Stimulated activated naive CD8-positive, alpha-beta T cell treated with anti-CD3 and anti-CD28 coated beads, Interleukin-15, Interleukin-2, amounts not matched to agents 100 ng/mL and 50 ng/mL, for 24 hours (primary cell): ENCODE measurements at regions not wholly inside any gene's neighbourhood (a gene's known extent, or its start where the extent isn't known, plus 50 kb on each side); places are given as distances from the start of the nearest gene placed in this dataset.

Experiments
- H3K27ac Mint-ChIP-seq: one replicate; pipeline ENCODE4 v1.8.0; 2021; ENCODE audit warnings: mild to moderate bottlenecking, mixed read lengths
- H3K27me3 Mint-ChIP-seq: one replicate; pipeline ENCODE4 v1.8.0; 2021; ENCODE audit warnings: mixed read lengths
- H3K36me3 Mint-ChIP-seq: one replicate; pipeline ENCODE4 v1.8.0; 2021; ENCODE audit warnings: low read depth, mixed read lengths
- H3K4me1 Mint-ChIP-seq: one replicate; pipeline ENCODE4 v1.8.0; 2021; ENCODE audit warnings: low read depth, mixed read lengths
- H3K4me3 Mint-ChIP-seq: one replicate; pipeline ENCODE4 v1.8.0; 2021; ENCODE audit warnings: mild to moderate bottlenecking, mixed read lengths
- H3K9me3 Mint-ChIP-seq: one replicate; pipeline ENCODE4 v1.8.0; 2021; ENCODE audit warnings: mixed read lengths

DNA sequence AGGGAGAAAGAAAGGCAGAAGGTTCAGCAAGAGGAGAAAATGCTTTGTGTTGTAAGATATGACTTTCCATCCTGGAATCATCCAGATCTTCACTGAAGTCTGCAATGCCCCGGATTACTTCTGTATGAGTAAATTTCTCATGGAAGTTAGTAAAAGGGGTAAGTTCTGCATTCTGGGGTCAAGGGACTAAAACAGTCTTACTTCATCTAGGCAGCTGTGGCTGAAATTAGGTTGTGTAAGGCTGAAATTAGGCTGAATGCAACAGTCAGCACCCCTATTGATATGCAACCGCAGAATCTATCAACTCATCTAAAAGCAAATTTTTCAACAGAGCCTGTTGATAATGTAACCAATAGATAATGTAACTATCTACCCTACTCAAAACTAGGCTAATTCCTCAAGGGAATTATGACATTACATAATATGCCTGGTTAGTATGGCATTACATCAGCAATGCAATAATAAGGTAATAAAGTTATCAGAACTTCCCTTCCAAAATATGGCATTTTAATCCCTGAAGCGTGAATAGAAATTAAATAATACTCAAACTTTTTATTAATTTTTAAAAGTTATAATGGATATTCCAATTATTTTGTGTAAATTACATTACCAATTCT, 671.7 kb upstream of the CITED2 start:
- Mint-ChIP-seq H3K9me3 (no peaks in the 10 kb centered on the region), H3K4me1 (peaks cover 10% of the 10 kb centered on the region), H3K27me3 (peaks cover 11% of the 10 kb centered on the region), H3K4me3 (no peak overlapping the region), H3K36me3 (no peaks in the 10 kb centered on the region), H3K27ac (no peak overlapping the region)

DNA sequence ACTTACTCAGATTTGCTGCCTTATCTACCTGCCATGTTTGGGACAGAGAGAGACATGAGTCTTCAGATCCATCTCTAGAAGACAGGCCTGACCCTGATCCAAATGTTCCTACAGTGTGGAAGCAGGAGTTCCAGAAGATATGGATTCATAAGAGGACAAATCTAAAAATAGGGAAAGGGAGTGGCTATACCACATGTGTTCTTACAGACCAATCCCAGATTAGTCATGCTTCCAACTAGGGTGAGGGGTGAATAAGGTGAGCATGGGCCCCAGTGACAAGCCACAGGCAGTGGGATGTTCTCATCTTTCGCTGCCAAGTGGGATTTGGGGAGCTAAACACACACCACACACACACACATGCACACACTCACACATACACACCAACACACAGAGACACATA, 670.7 kb upstream of the CITED2 start:
- Mint-ChIP-seq H3K36me3 (no peaks in the 10 kb centered on the region), H3K9me3 (no peaks in the 10 kb centered on the region), H3K4me1 (peaks cover 10% of the 10 kb centered on the region), H3K4me3 (no peak overlapping the region), H3K27me3 (peaks cover 6% of the 10 kb centered on the region), H3K27ac (no peak overlapping the region)

DNA sequence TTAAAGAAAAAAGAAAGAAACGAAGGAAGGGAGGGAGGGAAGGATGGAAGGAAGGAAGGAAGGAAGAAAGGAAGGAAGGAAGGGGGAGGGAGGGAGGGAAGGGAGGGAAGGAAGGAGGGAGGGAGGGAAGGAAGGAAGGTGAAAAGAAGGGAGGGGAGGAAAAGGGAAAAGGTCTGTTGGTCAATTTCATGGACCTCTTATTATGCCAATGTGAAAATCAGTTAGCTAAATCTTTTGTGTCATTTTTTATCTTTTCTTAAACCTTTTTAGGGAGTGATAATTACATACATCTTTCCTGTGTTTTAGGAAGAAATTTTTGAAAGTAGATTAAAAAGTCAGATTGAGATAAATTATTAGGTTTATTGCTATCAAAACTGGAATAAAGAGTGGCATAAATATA, 670.2 kb upstream of the CITED2 start:
- no peak overlapping the region for H3K4me3 Mint-ChIP-seq
- no peak overlapping the region for H3K27ac Mint-ChIP-seq
- peaks cover 7% of the 10 kb centered on the region for H3K27me3 Mint-ChIP-seq
- H3K36me3 Mint-ChIP-seq: no peaks in the 10 kb centered on the region
- H3K9me3 Mint-ChIP-seq: no peaks in the 10 kb centered on the region
- peaks cover 10% of the 10 kb centered on the region for H3K4me1 Mint-ChIP-seq

DNA sequence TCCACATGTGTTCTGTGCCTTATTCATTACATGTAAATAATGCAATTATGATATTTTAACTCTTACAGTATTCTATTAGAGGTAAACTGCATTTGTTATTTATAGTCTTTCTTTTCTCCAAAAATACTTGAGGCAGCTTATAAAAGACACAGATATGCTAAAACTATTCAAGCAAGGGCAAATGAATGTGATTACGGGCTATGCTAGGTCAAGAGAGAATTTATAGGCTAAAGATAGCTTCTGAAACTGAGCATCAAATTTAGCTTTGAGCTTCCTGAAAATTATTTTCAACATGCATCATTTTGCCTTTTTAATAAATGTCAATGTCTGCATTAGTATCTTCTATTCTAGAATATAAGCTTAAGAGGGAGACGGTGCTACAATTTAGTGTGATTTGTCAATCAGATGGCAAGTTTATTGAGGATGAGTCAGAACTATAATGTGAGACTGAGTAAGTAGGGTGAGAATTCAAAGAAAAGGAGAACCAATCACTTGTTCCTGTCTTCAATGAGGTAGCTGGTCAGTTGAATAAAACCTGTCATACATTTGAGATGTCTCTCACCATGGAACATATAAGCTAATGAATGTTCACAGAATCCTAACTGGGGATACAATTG, 669.4 kb upstream of the CITED2 start:
- no peaks in the 10 kb centered on the region for H3K36me3 Mint-ChIP-seq
- no peak overlapping the region for H3K27ac Mint-ChIP-seq
- no peaks in the 10 kb centered on the region for H3K9me3 Mint-ChIP-seq
- no peak overlapping the region for H3K4me3 Mint-ChIP-seq
- H3K4me1 Mint-ChIP-seq: peaks cover 10% of the 10 kb centered on the region
- H3K27me3 Mint-ChIP-seq: peaks cover 7% of the 10 kb centered on the region

DNA sequence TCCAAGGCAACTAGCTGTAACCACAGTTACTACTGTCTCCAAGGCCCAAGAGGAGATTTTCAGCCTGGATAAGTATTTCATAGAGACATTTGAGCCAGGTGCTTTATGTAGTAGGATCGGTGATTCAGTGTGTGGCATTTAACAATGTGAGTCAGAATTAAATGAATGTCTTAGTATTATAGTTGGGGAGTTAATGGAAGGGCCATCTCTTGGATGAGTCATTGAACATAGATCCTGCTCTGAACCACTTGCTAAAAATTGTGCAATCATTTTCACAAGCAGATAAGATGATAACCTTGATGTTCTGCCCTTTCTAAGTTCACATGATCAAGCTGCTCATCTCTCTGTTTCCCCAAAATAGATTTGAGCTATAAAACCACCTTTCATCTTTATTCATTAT, 668.9 kb upstream of the CITED2 start:
- Mint-ChIP-seq H3K27ac (no peak overlapping the region), H3K36me3 (no peaks in the 10 kb centered on the region), H3K4me1 (peaks cover 10% of the 10 kb centered on the region), H3K4me3 (no peak overlapping the region), H3K27me3 (peaks cover 7% of the 10 kb centered on the region), H3K9me3 (no peaks in the 10 kb centered on the region)

DNA sequence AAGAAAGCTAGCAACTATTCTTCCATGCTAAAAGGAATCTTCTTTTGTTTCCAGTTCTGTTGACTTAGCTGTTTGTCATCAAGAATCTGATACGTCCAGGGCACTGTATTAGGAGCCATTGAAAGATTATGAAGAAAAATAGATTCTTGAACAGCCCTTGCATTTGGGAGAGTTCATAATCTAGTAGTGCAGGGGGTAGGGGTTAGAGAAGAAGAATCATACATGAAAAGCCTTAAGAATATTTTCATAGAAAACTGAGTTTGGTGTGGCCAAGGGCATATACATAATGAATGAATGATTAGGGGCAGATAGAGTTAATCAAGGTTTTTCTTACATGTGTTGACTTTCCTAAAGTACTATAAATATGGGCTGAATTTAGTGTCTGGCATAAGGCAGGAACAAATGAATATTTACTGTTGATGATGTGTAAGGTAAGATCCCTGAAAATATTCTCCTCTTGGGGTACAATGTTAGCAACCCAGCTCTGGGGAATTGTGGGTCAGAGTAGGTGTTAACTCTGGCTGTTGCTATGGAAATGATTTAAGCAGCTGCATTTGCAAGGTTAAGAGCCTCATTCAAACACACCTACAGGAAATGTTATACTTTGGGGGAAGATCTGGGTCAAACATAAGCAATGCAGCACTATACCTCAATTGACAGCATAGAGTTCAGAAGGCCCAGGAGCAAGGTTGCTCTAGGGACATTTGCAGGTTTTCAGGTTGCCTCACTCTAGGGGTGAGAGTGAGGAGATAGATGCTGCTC, 667.3 kb upstream of the CITED2 start:
- no peak overlapping the region for H3K4me3 Mint-ChIP-seq

DNA sequence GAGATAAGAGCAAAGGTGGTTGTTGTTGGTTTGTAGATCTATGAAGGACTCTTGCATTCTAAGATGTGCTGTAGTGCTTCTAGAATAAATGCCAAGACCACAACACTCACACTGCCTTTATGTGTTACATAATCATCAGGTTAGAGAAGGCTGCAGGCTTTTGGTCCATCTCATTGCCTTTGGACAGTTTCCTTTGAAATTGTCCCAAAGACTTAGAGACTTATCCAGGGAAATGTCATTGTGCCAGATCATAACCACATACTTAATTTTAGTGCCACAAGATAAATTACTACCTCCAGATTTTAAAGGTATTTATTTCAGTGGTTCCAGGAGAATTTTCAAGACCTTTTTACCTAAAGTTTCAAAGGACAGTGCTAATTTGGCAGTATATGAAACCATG, 666.6 kb upstream of the CITED2 start:
- H3K4me3 Mint-ChIP-seq: no peak overlapping the region
- peaks cover 10% of the 10 kb centered on the region for H3K4me1 Mint-ChIP-seq
- no peaks in the 10 kb centered on the region for H3K36me3 Mint-ChIP-seq
- H3K27me3 Mint-ChIP-seq: peaks cover 6% of the 10 kb centered on the region
- H3K27ac Mint-ChIP-seq: no peak overlapping the region
- no peaks in the 10 kb centered on the region for H3K9me3 Mint-ChIP-seq

More for the DNA sequence above, 667.3 kb upstream of the CITED2 start:
- Mint-ChIP-seq H3K36me3 (no peaks in the 10 kb centered on the region), H3K27me3 (peaks cover 6% of the 10 kb centered on the region), H3K9me3 (no peaks in the 10 kb centered on the region), H3K27ac (no peak overlapping the region), H3K4me1 (peaks cover 10% of the 10 kb centered on the region)

DNA sequence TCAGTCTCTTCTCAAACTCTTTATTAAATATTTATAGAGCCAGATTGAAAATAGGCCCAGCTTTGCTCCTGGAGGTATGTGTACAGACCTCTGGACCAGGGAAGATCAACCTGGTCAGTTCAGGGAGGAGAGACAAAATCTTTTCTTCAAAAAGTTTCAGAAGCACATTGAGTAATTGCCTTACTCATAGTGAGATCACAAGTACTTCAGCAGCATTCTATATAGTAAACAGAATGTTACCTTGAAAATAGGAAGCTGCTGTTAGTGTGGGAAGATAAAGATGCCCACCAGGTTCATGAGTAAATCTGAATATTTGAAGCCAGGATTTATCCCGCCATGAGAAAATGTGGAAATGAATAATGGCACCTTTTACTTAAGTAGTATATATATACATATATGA, 665.9 kb upstream of the CITED2 start:
- peaks cover 6% of the 10 kb centered on the region for H3K27me3 Mint-ChIP-seq
- H3K4me1 Mint-ChIP-seq: peaks cover 10% of the 10 kb centered on the region
- no peaks in the 10 kb centered on the region for H3K36me3 Mint-ChIP-seq
- H3K27ac Mint-ChIP-seq: no peak overlapping the region
- no peaks in the 10 kb centered on the region for H3K9me3 Mint-ChIP-seq
- no peak overlapping the region for H3K4me3 Mint-ChIP-seq

DNA sequence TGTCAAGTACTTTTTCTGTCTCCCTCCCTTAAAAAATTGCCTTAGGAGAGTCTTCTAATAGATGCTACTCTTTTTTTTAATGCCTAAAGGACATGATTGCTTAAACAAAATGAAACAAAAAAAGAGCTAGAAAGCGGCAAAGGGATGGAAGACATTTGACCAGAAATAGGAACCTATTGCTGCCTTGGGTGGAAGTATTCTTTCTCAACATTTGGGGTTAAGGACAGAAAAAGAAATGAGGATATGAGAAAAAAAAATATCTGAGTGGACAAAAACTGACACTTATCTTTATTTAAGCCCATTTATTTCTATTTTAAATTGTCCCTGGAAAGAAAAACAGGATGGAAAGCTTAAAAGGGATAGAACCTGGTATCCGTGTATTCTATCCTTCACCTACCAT, 664.9 kb upstream of the CITED2 start:
- no peaks in the 10 kb centered on the region for H3K9me3 Mint-ChIP-seq
- H3K27me3 Mint-ChIP-seq: peaks cover 6% of the 10 kb centered on the region
- no peak overlapping the region for H3K4me3 Mint-ChIP-seq
- peaks cover 10% of the 10 kb centered on the region for H3K4me1 Mint-ChIP-seq
- no peaks in the 10 kb centered on the region for H3K36me3 Mint-ChIP-seq
- no peak overlapping the region for H3K27ac Mint-ChIP-seq

DNA sequence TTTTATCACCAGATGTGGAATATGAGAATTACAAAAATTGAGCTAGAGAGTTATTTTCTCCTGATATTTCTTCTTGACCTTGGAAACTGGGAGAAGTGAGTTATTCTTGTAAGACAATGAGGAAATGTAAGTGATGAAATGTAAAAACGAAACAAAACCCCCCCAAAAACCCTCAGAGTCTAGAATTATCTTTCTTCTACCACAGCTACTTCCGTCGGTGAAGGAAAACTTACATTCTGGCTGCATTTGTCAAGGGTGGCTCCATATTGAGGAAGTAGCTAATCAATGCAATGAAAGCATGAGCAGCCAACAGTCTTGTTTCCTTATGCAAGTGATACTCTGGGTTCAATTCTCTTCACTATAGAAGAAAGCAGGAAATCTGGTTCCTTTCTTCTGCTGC, 661.7 kb upstream of the CITED2 start:
- Mint-ChIP-seq H3K4me3 (no peak overlapping the region), H3K27ac (no peak overlapping the region), H3K36me3 (no peaks in the 10 kb centered on the region)

DNA sequence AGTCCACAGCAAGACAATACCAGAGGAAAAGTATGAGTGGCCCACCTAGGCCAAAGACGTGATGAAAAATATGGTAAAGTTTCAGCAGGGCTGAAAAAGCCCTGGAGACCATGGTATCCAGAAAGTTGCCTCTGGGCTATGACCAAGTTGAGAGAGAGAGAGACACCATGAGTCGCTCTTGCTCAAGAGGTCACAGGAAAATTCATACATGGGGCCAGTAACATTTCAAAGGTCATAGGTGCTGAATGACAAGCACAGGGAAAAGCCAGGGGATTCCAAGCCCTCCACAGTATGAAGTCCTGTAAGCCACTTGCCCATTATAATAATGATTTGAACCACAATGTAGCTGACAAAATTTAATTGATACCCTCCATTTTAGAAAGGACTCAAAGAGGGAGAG, 657.7 kb upstream of the CITED2 start:
- Mint-ChIP-seq H3K36me3 (no peaks in the 10 kb centered on the region), H3K4me1 (no peaks in the 10 kb centered on the region), H3K27ac (no peak overlapping the region), H3K9me3 (peaks cover 5% of the 10 kb centered on the region), H3K27me3 (peaks cover 26% of the 10 kb centered on the region), H3K4me3 (no peak overlapping the region)

More for the DNA sequence above, 661.7 kb upstream of the CITED2 start:
- H3K9me3 Mint-ChIP-seq: no peaks in the 10 kb centered on the region
- peaks cover 10% of the 10 kb centered on the region for H3K27me3 Mint-ChIP-seq
- H3K4me1 Mint-ChIP-seq: no peaks in the 10 kb centered on the region

DNA sequence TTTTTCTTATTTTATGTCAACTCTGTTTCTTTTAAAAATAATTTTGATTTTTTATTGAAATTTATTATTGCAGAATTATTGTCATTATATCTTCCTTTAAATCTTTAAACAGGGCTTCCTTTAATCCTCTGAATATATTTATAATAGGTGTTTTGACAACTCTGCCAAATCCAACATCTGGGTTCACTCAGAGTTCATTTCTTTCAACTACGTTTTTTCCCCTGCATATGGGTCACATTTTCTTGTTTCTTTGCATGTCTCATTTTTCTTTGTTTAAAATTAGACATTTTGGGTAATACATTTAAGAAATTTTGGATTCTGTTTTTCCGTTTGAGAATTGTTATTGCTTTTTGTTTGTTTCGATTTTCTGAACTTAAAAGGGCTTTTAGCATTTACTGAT, 655.1 kb upstream of the CITED2 start:
- H3K4me1 Mint-ChIP-seq: no peaks in the 10 kb centered on the region
- H3K27ac Mint-ChIP-seq: no peak overlapping the region
- no peaks in the 10 kb centered on the region for H3K36me3 Mint-ChIP-seq
- H3K9me3 Mint-ChIP-seq: peaks cover 5% of the 10 kb centered on the region
- peaks cover 25% of the 10 kb centered on the region for H3K27me3 Mint-ChIP-seq
- H3K4me3 Mint-ChIP-seq: no peak overlapping the region

DNA sequence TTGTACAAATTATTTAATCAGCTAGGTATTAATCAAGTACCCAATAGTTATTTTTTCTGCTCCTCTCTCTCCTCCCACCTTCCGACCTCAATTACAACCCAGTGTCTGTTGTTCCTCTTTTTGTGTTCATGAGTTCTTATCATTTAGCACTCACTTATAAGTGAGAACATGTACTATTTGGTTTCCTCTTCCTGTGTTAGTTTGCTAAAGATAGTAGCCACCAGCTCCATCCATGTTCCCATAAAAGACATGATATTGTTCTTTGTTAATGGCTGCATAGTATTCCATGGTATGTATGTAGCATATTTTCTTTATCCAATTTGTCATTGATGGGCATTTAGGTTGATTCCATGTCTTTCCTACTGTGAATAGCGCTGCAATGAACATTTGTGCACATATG, 652.8 kb upstream of the CITED2 start:
- H3K36me3 Mint-ChIP-seq: no peaks in the 10 kb centered on the region
- H3K4me1 Mint-ChIP-seq: no peaks in the 10 kb centered on the region
- no peak overlapping the region for H3K27ac Mint-ChIP-seq

DNA sequence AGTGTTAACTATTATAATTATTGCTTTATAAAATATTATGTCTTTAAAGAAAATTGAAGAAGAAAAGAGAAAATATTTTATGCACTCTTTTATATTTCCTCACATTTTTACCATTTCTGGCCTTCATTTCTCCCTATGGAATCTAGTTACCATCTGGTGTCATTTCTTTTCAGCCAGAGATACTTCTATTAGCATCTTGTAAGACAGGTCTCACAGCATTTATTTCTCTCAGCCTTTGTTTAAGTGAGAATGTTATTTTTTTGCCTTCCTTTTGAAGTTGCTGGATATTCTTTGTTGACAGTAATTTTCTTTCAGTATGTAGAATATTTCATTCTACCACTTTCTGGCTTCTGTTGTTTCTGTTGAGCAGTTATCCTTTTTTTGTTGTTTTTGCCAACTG, 652.1 kb upstream of the CITED2 start:
- Mint-ChIP-seq H3K27me3 (peaks cover 25% of the 10 kb centered on the region), H3K4me3 (no peak overlapping the region), H3K27ac (no peak overlapping the region), H3K9me3 (peaks cover 5% of the 10 kb centered on the region), H3K4me1 (no peaks in the 10 kb centered on the region), H3K36me3 (no peaks in the 10 kb centered on the region)

More for the DNA sequence above, 652.8 kb upstream of the CITED2 start:
- Mint-ChIP-seq H3K4me3 (no peak overlapping the region), H3K27me3 (peaks cover 25% of the 10 kb centered on the region), H3K9me3 (peaks cover 5% of the 10 kb centered on the region)

DNA sequence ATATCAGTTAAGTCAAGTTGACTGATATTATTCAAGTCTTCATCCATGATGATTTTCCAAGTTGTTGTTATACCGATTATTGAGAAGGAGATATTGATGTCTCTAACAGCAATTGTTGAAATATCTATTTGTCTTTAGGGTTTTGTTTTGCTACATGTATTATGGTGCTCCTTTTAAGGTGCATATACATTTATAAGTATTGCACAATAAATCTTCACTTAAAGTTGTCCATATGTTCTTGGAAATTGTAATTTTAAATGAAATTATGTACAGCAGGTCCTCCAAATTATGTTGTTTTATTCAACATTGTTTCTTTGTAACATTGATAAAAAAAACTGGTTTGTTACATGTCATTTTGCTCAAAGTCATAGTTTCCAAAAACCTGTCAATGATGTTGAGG, 650.7 kb upstream of the CITED2 start:
- H3K27me3 Mint-ChIP-seq: peaks cover 19% of the 10 kb centered on the region
- no peaks in the 10 kb centered on the region for H3K4me1 Mint-ChIP-seq
- H3K4me3 Mint-ChIP-seq: no peak overlapping the region
- H3K27ac Mint-ChIP-seq: no peak overlapping the region
- H3K9me3 Mint-ChIP-seq: peaks cover 14% of the 10 kb centered on the region
- no peaks in the 10 kb centered on the region for H3K36me3 Mint-ChIP-seq
